Transverse colon (tissue), 4 donors: ENCODE measurements at regions not wholly inside any gene's neighbourhood (a gene's known extent, or its start where the extent isn't known, plus 50 kb on each side); places are given as distances from the start of the nearest gene placed in this dataset.

Source experiments
- CTCF ChIP-seq, 5 experiments: fragments of 200-600 bp in 3 of 5; fragments of 450-650 bp in 2 of 5; sonication (generic) in 3 of 5; IDR thresholded peaks; 1 replicate in 2 of 5; 2 replicates in 3 of 5; pipeline ENCODE4 v1.5.1; 2016 to 2017; ENCODE audit warnings: antibody characterized with exemption in 5 of 5, inconsistent platforms in 3 of 5, mild to moderate bottlenecking in 2 of 5, moderate library complexity in 1 of 5
- EP300 ChIP-seq: sonication (generic); formaldehyde crosslinking; IDR thresholded peaks from one replicate; pipeline ENCODE4 v1.6.1; 2017; ENCODE audit warnings: antibody characterized with exemption, low read depth
- POLR2A ChIP-seq: fragments of 450-650 bp; IDR thresholded peaks from one replicate; pipeline ENCODE4 v1.6.1; 2016; ENCODE audit warnings: antibody characterized with exemption, mild to moderate bottlenecking, moderate library complexity
- POLR2AphosphoS5 ChIP-seq, 3 donors: sonication (generic); formaldehyde crosslinking; IDR thresholded peaks; one replicate each; pipeline ENCODE4 v1.6.1; 2016; ENCODE audit warnings: antibody characterized with exemption in 3 of 3

- TF ChIP-seq EP300 (no peak), CTCF (IDR thresholded peaks at IDR 0.05) (no peak), POLR2AphosphoS5 (IDR thresholded peaks at IDR 0.05) (no peak), POLR2A (no peak)
Measured at GRCh38 chr12:13716119-13716518, 265.3 kb downstream of the GRIN2B start.
